Retinal pigment epithelial cell (primary cell): ENCODE measurements at regions not wholly inside any gene's neighbourhood (a gene's known extent, or its start where the extent isn't known, plus 50 kb on each side); places are given as distances from the start of the nearest gene placed in this dataset.

ENCODE experiments used
- DNase-seq: peaks from one replicate; pipeline ENCODE4 v3.0.0-alpha.2; 2010; ENCODE audit warnings: low read depth
- H3K4me3 ChIP-seq: 2 replicates; pipeline ENCODE4 v1.5.1; 2011; ENCODE audit warnings: mild to moderate bottlenecking, low read length, control low read depth, moderate library complexity
- CTCF ChIP-seq: conservative IDR thresholded peaks from 2 replicates; pipeline ENCODE4 v1.5.1; 2011; ENCODE audit warnings: low read depth, low read length, control low read depth, inconsistent platforms

- H3K4me3 ChIP-seq, result no peak overlapping the region
- TF ChIP-seq CTCF, result peak; percentile 65
- DNase-seq, result no peak
Observed at GRCh38 chr4:24476282-24476681, 108.1 kb downstream of the DHX15 start.

GRCh38 chr4:24475756-24476155 lies 108.6 kb downstream of the DHX15 start:
- DNase-seq, result no peak
- H3K4me3 ChIP-seq, result no peak overlapping the region
- TF ChIP-seq CTCF, result no peak

GRCh38 chr4:24473309-24473721 lies 111.0 kb downstream of the DHX15 start:
- TF ChIP-seq CTCF, result peak; percentile 33
- H3K4me3 ChIP-seq, result peak overlapping the region; percentile 56
- no peak for DNase-seq

- peak overlapping the region; percentile 56 for H3K4me3 ChIP-seq
- DNase-seq, result peak; percentile 45
- TF ChIP-seq CTCF, result peak; percentile 70
Observed at GRCh38 chr4:24472514-24473308, 111.6 kb downstream of the DHX15 start.

- no peak for TF ChIP-seq CTCF
- no peak for DNase-seq
- peak overlapping the region; percentile 56 for H3K4me3 ChIP-seq
Observed at GRCh38 chr4:24472161-24472510, 112.2 kb downstream of the DHX15 start.

- DNase-seq, result no peak
- H3K4me3 ChIP-seq, result peak overlapping the region; percentile 56
- TF ChIP-seq CTCF, result no peak
Observed at GRCh38 chr4:24471486-24472160, 112.7 kb downstream of the DHX15 start.
